Tibial artery (tissue), 4 donors: ENCODE measurements at regions not wholly inside any gene's neighbourhood (a gene's known extent, or its start where the extent isn't known, plus 50 kb on each side); places are given as distances from the start of the nearest gene placed in this dataset.

Source experiments
- DNase-seq, 2 donors: peaks; one replicate each; pipeline ENCODE4 v3.0.0-alpha.2; 2019
- H3K27ac ChIP-seq, 2 donors: fragments of 200-600 bp; sonication (generic) in 1 of 2; 1 replicate in 1 of 2; 2 replicates in 1 of 2; pipeline ENCODE4 v1.5.1; 2018 to 2019; ENCODE audit warnings: mild to moderate bottlenecking in 1 of 2
- H3K27me3 ChIP-seq, 2 donors: fragments of 200-600 bp; sonication (generic) in 1 of 2; one replicate each; pipeline versions ENCODE4 v1.5.1 to v1.6.0; 2016 to 2019
- H3K36me3 ChIP-seq, 3 donors: fragments of 200-600 bp; sonication (generic) in 2 of 3; one replicate each; pipeline ENCODE4 v1.5.1; 2016 to 2019; ENCODE audit warnings: mild to moderate bottlenecking in 2 of 3
- H3K4me1 ChIP-seq, 4 donors: fragments of 200-600 bp; sonication (generic) in 2 of 4; 1 replicate in 3 of 4; 2 replicates in 1 of 4; pipeline ENCODE4 v1.5.1; 2016 to 2019
- H3K4me3 ChIP-seq, 2 donors: fragments of 200-600 bp; sonication (generic) in 1 of 2; 1 replicate in 1 of 2; 2 replicates in 1 of 2; pipeline ENCODE4 v1.5.1; 2018 to 2019; ENCODE audit warnings: mild to moderate bottlenecking in 2 of 2
- H3K9me3 ChIP-seq, 3 donors: fragments of 200-600 bp; sonication (generic) in 1 of 3; one replicate each; pipeline ENCODE4 v1.5.1; 2016 to 2019
- intact Hi-C: fragments of 100-400 bp; cut with DNase I; formaldehyde crosslinking; loops from one replicate; pipeline ENCODE4 v1.15.0; 2023; ENCODE audit warnings: low total_unique reads
- TF ChIP-seq, protein P1 (sequence below), 2 experiments: fragments of 200-600 bp in 1 of 2; fragments of 450-650 bp in 1 of 2; IDR thresholded peaks; one replicate each; pipeline ENCODE4 v1.5.1; 2017 to 2019; ENCODE audit warnings: antibody characterized with exemption in 2 of 2, mild to moderate bottlenecking in 1 of 2, moderate library complexity in 1 of 2

DNA sequence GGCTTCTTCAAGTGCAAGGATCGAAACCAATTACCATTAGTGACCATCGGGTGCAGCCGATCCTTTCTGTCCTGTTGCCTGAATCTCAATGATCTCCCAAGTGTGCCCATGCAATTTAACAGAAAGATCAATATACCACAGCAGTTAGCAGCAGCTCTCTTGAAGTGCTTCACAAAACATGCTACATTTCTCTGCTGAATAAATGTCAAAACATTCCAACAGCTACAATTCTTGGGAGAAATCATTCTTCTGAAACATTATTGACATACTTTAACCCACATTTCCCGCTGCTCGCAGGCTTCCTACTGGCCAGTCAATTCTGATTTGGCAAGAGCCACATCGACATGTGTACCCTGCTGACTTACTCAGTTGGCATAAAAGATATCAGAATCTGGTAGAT lies 907.7 kb downstream of the TMEM182 start:
- Histone ChIP-seq H3K9me3 (no peaks in the 10 kb centered on the region), H3K27ac (no peak overlapping the region), H3K4me3 (no peak overlapping the region), H3K4me1 (no peaks in the 10 kb centered on the region), H3K36me3 (no peaks in the 10 kb centered on the region), H3K27me3 (no peaks in the 10 kb centered on the region)
- DNase-seq = no peak
- TF ChIP-seq, protein P1, sequence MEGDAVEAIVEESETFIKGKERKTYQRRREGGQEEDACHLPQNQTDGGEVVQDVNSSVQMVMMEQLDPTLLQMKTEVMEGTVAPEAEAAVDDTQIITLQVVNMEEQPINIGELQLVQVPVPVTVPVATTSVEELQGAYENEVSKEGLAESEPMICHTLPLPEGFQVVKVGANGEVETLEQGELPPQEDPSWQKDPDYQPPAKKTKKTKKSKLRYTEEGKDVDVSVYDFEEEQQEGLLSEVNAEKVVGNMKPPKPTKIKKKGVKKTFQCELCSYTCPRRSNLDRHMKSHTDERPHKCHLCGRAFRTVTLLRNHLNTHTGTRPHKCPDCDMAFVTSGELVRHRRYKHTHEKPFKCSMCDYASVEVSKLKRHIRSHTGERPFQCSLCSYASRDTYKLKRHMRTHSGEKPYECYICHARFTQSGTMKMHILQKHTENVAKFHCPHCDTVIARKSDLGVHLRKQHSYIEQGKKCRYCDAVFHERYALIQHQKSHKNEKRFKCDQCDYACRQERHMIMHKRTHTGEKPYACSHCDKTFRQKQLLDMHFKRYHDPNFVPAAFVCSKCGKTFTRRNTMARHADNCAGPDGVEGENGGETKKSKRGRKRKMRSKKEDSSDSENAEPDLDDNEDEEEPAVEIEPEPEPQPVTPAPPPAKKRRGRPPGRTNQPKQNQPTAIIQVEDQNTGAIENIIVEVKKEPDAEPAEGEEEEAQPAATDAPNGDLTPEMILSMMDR (IDR thresholded peaks at IDR 0.05) = no peak
- intact Hi-C loops = no loop called here
